Adrenal gland (tissue), 9 donors: ENCODE measurements at regions not wholly inside any gene's neighbourhood (a gene's known extent, or its start where the extent isn't known, plus 50 kb on each side); places are given as distances from the start of the nearest gene placed in this dataset.

Source experiments
- DNase-seq, 7 donors: peaks; one replicate each; pipeline ENCODE4 v3.0.0-alpha.2; 2019 to 2020
- H3K27ac ChIP-seq, 5 donors: fragments of 200-600 bp; sonication (generic) in 4 of 5; 1 replicate in 3 of 5; 2 replicates in 2 of 5; pipeline versions ENCODE4 v1.5.1 to v1.8.0; 2016 to 2020; ENCODE audit warnings: mild to moderate bottlenecking in 1 of 5
- H3K27me3 ChIP-seq: fragments of 200-600 bp; 2 replicates; pipeline ENCODE4 v1.8.0; 2021
- H3K36me3 ChIP-seq, 2 donors: fragments of 200-600 bp; replicated peaks in 1 of 2; 1 replicate in 1 of 2; 2 replicates in 1 of 2; pipeline versions ENCODE4 v1.5.1 to v1.8.0; 2018 to 2022
- H3K4me1 ChIP-seq, 2 donors: fragments of 200-600 bp; replicated peaks in 1 of 2; 1 replicate in 1 of 2; 2 replicates in 1 of 2; pipeline versions ENCODE4 v1.5.1 to v1.8.0; 2018 to 2021
- H3K4me3 ChIP-seq, 4 donors: fragments of 200-600 bp; sonication (generic) in 3 of 4; one replicate each; pipeline ENCODE4 v1.5.1; 2016 to 2018
- H3K9me3 ChIP-seq, 3 donors: fragments of 200-600 bp; sonication (generic) in 1 of 3; replicated peaks in 1 of 3; 1 replicate in 2 of 3; 2 replicates in 1 of 3; pipeline versions ENCODE4 v1.5.1 to v1.8.0; 2016 to 2021
- CTCF ChIP-seq, 6 experiments: fragments of 450-650 bp in 4 of 6; fragments of 200-600 bp in 2 of 6; sonication (generic) in 1 of 6; IDR thresholded peaks; 1 replicate in 5 of 6; 2 replicates in 1 of 6; pipeline versions ENCODE4 v1.5.1 to v1.8.0; 2016 to 2021; ENCODE audit warnings: antibody characterized with exemption in 6 of 6, mild to moderate bottlenecking in 2 of 6, moderate library complexity in 1 of 6
- POLR2A ChIP-seq, 2 donors: fragments of 450-650 bp; IDR thresholded peaks; one replicate each; pipeline ENCODE4 v1.6.1; 2017; ENCODE audit warnings: antibody characterized with exemption in 2 of 2, mild to moderate bottlenecking in 2 of 2, moderate library complexity in 1 of 2
- whole genome bisulfite sequencing, 4 donors: extraction: QIAGEN DNeasy Blood & Tissue Kit in 2 of 4; methylation state at CpG; one replicate each; pipeline versions ENCODE4 v1.1.5 to v1.1.7; 2013 to 2017; 5-methylcytosine and 5-hydroxymethylcytosine counted together
- intact Hi-C, 2 donors: fragments of 100-400 bp; cut with DNase I; formaldehyde crosslinking; loops; one replicate each; pipeline versions ENCODE4 v1.14.1 to v1.15.0; 2022 to 2023
- donor health status: healthy with polysubstance abuse.
- donor health status: Bipolar disorder and iron deficiency.
- donor health status: DM: yes; HTN: yes; CAD: no.
- donor health status: DM: no; HTN: no; CAD: no.
- donor health status: DM: no; HTN: no; CAD: no.

DNA sequence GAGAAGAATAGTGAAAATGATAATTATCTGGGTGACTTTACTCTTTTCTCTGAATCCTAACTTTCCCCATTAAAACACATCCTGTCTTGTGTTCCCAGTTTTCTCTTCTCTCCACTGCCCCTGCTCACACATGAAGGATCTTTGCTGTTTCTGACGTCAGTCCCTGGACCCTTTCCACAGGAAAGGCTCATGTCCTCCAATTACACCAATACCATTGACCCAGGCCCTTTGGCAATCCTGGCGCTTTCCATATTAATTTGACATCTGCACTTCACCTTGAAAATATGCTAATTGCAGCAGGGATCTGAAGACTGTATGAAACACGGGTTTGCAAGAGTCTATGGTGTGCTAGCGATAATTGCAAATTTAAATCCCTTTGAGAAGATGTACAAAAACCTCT, 170.2 kb upstream of the GOT2 start:
- 65 to 69% (median 66%) methylated on average over 4 of the region's 4 CpGs for WGBS, 4 donors

GRCh38 chr16:58889516-58889915, 155.4 kb upstream of the GOT2 start:
- Histone ChIP-seq H3K9me3 (no peaks in the 10 kb centered on the region), H3K27me3 (no peaks in the 10 kb centered on the region), H3K4me1 (no peaks in the 10 kb centered on the region), H3K27ac (no peak overlapping the region), H3K36me3 (no peaks in the 10 kb centered on the region), H3K4me3 (no peak overlapping the region)
- 70 to 88% (median 82%) methylated on average over 1 of the region's 1 CpG for WGBS, 4 donors
- intact Hi-C loops, result no loop called here
- TF ChIP-seq POLR2A (IDR thresholded peaks at IDR 0.05) (no peak), CTCF (IDR thresholded peaks at IDR 0.05) (no peak)
- no peak for DNase-seq

More for the DNA sequence above, 170.2 kb upstream of the GOT2 start:
- no peak for TF ChIP-seq POLR2A (IDR thresholded peaks at IDR 0.05)
- no peak for TF ChIP-seq CTCF (IDR thresholded peaks at IDR 0.05)
- H3K27ac ChIP-seq, result no peak overlapping the region
- H3K4me3 ChIP-seq, result no peak overlapping the region
- H3K4me1 ChIP-seq, result no peaks in the 10 kb centered on the region
- H3K36me3 ChIP-seq, result no peaks in the 10 kb centered on the region
- intact Hi-C loops, result no loop called here
- H3K9me3 ChIP-seq, result no peaks in the 10 kb centered on the region
- DNase-seq, result no peak
- H3K27me3 ChIP-seq, result no peaks in the 10 kb centered on the region

DNA sequence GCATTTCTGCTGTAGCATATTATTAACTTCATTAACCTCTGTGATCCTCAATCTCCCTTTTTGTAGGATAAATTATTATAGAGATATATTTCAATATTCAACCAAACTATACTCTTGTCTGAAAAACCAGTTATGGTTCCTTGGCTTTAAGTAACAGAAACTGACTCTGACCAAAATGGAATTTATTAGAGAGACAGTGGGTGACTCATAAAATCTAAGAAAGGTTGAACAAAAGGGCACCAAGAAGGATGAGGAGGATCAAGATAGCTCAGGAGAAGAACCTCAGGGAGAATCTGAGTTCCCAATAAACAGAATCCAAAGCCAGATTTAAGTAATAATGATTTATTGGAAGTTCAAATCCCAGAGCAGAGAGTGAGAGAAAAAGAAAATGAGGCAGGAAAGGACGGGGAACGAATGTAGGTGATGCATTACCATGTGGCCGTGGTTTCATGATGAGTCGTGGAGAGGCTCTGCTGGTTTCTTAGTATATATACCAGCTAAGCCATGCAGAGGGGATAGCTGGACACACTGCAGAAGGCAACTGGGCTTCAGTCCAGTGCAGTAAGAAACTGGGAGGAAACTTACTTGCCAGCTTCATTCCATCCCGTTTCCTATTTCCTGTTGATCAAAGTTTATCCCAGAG, 151.5 kb upstream of the GOT2 start:
- no peaks in the 10 kb centered on the region for H3K27me3 ChIP-seq
- no peaks in the 10 kb centered on the region for H3K36me3 ChIP-seq
- no peak overlapping the region for H3K4me3 ChIP-seq
- intact Hi-C loops, result no loop called here
- no peaks in the 10 kb centered on the region for H3K9me3 ChIP-seq
- TF ChIP-seq CTCF (IDR thresholded peaks at IDR 0.05), result no peak
- no peak for TF ChIP-seq POLR2A (IDR thresholded peaks at IDR 0.05)
- DNase-seq, result no peak
- no peaks in the 10 kb centered on the region for H3K4me1 ChIP-seq
- no peak overlapping the region for H3K27ac ChIP-seq
- WGBS, 4 donors, result 65 to 83% (median 77%) methylated on average over 5 of the region's 5 CpGs

GRCh38 chr16:58884141-58884540, 150.0 kb upstream of the GOT2 start:
- no peak for DNase-seq
- intact Hi-C loops, result no loop called here
- Histone ChIP-seq H3K36me3 (no peaks in the 10 kb centered on the region), H3K9me3 (no peaks in the 10 kb centered on the region), H3K4me1 (no peaks in the 10 kb centered on the region), H3K27me3 (no peaks in the 10 kb centered on the region), H3K27ac (no peak overlapping the region), H3K4me3 (no peak overlapping the region)
- TF ChIP-seq CTCF (IDR thresholded peaks at IDR 0.05) (no peak), POLR2A (IDR thresholded peaks at IDR 0.05) (no peak)
